WI38 (cell line): ENCODE measurements at regions not wholly inside any gene's neighbourhood (a gene's known extent, or its start where the extent isn't known, plus 50 kb on each side); places are given as distances from the start of the nearest gene placed in this dataset.

Source experiments
- H3K4me3 ChIP-seq: 2 replicates; pipeline ENCODE4 v1.5.1; 2011; ENCODE audit warnings: low read depth, mild to moderate bottlenecking, control low read depth, low read length
- CTCF ChIP-seq: IDR thresholded peaks from 2 replicates; pipeline ENCODE4 v1.5.1; 2012; ENCODE audit warnings: low read depth, mild to moderate bottlenecking, control low read depth, low read length

- TF ChIP-seq CTCF = no peak
- H3K4me3 ChIP-seq = peak overlapping the region; percentile 26; the same call in 1 of the 2 replicates
Observed at GRCh38 chr5:8700671-8701070, 831.7 kb downstream of the MTRR start.

DNA sequence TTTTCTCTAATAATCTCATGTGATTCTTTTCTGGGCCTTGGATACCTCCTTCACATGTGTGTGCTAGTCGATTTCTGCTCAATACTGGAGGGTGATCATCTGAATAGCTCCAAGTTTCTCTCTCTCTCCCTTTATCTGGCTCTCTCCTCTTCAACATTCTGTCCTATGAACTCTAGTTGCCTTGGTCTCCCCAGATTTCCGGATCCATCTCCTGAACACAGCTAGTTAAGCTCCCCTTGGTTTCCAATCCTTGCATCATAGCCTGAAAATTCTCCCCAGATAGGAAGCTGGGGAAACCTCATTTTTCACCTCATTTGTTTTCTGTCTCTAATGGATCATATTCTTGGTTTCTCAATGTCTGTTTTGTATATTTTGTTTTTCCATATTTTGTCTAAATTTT is 832.3 kb downstream of the MTRR start:
- H3K4me3 ChIP-seq = no peak overlapping the region
- TF ChIP-seq CTCF = no peak

- no peak overlapping the region for H3K4me3 ChIP-seq
- no peak for TF ChIP-seq CTCF
Observed at GRCh38 chr5:8710426-8710930, 835.4 kb downstream of the SEMA5A start.

DNA sequence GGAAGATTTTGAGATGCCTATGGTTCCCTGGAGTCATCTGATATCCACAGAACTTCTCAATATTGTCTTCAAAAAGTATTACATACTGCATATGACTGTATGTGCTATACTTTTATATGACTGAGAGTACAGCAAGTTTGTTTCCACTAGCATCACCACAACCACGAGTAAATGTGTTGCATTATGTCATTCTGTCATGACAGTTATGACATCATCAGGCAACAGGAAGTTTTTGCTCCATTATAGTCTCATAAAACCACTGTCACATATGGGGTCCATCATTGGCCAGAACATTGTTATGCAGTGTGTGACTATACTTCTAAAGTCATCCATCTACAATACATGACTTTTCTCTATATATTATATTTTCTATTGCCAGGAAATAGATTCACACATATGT is 831.7 kb downstream of the SEMA5A start:
- no peak overlapping the region for H3K4me3 ChIP-seq
- TF ChIP-seq CTCF = no peak

DNA sequence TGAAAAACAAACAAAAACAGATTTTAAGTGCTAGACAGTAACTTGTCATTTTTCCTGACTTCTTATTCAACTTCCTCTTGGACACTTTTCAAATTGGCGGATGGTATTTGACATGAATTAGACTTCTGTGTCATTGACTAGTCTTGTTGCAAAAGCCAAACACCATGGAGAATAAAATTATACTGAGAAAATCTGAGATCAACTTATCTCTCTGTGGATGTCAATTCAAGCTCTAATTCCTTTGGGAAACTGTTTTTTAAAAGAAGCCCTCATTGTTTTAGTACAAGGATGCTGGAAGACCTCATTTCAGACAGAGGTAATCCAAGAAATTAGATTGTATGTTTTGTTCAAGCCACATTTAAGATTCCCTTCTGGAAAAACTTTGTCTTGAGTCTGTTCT is 831.0 kb downstream of the SEMA5A start:
- H3K4me3 ChIP-seq = no peak overlapping the region
- no peak for TF ChIP-seq CTCF

- TF ChIP-seq CTCF = no peak
Observed at GRCh38 chr5:8719796-8720195, 826.1 kb downstream of the SEMA5A start.

GRCh38 chr5:8720506-8720905 is 825.4 kb downstream of the SEMA5A start:
- no peak overlapping the region for H3K4me3 ChIP-seq
- TF ChIP-seq CTCF = no peak

More at GRCh38 chr5:8719796-8720195, 826.1 kb downstream of the SEMA5A start:
- no peak overlapping the region for H3K4me3 ChIP-seq
